ENCODE measurements at regions not wholly inside any gene's neighbourhood (a gene's known extent, or its start where the extent isn't known, plus 50 kb on each side); places are given as distances from the start of the nearest gene placed in this dataset.

DNA sequence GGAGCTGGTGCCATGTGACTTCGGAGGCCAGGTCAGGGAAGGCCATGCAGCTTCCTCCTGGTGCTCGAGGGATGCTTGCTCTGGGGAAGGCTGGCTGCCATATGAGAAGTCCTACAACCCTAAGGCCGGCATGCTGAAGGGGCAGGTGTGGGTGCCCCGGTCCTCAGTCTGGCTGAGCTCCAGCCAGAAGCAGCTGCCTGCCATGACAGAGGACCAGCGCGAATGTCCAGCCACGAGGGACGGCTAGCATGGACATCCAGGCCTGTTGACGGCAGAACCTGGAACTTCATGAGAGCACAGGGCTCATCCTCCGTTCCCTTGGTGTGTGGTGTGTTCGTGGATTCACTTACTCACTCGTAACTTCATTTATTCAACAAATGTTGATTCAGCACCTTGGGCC lies 140.6 kb downstream of the IRF8 start:
- no peak for DNase-seq (ENCODE audit: low read depth, low spot score)
- POLR2A ChIA-PET: no interaction called here

More for the DNA sequence above, 140.6 kb downstream of the IRF8 start:
- no peaks in the 10 kb centered on the region for H3K36me3 ChIP-seq (ENCODE audit: control insufficient read depth in 2 of 2, extremely low read depth in 1 of 2, insufficient read depth in 2 of 2, low read length in 2 of 2)
- H2AFZ ChIP-seq (ENCODE audit: low read depth, low read length): no peak overlapping the region
- H3K27me3 ChIP-seq (ENCODE audit: control insufficient read depth in 2 of 2, insufficient read depth in 2 of 2, low read length in 2 of 2): peaks cover 3 to 4% of the 10 kb centered on the region in 2 experiments
- H3K4me1 ChIP-seq (ENCODE audit: control insufficient read depth, extremely low read depth, insufficient read depth, low read length): no peaks in the 10 kb centered on the region
- H4K20me1 ChIP-seq (replicated peaks; ENCODE audit: control insufficient read depth, extremely low read depth, insufficient read depth, low read length): no peaks in the 10 kb centered on the region
- TF ChIP-seq, protein P1, sequence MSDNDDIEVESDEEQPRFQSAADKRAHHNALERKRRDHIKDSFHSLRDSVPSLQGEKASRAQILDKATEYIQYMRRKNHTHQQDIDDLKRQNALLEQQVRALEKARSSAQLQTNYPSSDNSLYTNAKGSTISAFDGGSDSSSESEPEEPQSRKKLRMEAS (IDR thresholded peaks at IDR 0.05; ENCODE audit: insufficient read depth, insufficient read length): no peak
- TF ChIP-seq FOS (IDR thresholded peaks at IDR 0.05; ENCODE audit: borderline replicate concordance, insufficient read depth, low read length) (no peak), EZH2 (IDR thresholded peaks at IDR 0.05; ENCODE audit: borderline replicate concordance, low read depth, low read length, severe bottlenecking) (no peak), MYC (IDR thresholded peaks at IDR 0.05; ENCODE audit: low read depth, low read length) (no peak), POLR2A (IDR thresholded peaks at IDR 0.05; ENCODE audit: low read depth, low read length) (no peak), JUN (IDR thresholded peaks at IDR 0.05; ENCODE audit: borderline replicate concordance, insufficient read depth, insufficient read length, low read depth) (no peak), GATA2 (IDR thresholded peaks at IDR 0.05; ENCODE audit: insufficient read depth, insufficient read length, low read depth, low read length) (no peak), POLR2AphosphoS5 (IDR thresholded peaks at IDR 0.05; ENCODE audit: insufficient read depth, low read depth, low read length) (no peak)
- TF ChIP-seq, protein P2, sequence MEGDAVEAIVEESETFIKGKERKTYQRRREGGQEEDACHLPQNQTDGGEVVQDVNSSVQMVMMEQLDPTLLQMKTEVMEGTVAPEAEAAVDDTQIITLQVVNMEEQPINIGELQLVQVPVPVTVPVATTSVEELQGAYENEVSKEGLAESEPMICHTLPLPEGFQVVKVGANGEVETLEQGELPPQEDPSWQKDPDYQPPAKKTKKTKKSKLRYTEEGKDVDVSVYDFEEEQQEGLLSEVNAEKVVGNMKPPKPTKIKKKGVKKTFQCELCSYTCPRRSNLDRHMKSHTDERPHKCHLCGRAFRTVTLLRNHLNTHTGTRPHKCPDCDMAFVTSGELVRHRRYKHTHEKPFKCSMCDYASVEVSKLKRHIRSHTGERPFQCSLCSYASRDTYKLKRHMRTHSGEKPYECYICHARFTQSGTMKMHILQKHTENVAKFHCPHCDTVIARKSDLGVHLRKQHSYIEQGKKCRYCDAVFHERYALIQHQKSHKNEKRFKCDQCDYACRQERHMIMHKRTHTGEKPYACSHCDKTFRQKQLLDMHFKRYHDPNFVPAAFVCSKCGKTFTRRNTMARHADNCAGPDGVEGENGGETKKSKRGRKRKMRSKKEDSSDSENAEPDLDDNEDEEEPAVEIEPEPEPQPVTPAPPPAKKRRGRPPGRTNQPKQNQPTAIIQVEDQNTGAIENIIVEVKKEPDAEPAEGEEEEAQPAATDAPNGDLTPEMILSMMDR (IDR thresholded peaks at IDR 0.05; ENCODE audit: extremely low read depth in 1 of 2, insufficient read depth in 1 of 2, low read depth in 1 of 2, low read length in 2 of 2): no peak
- CTCF ChIA-PET: no interaction called here
- H3K9ac ChIP-seq (replicated peaks; ENCODE audit: extremely low read depth, insufficient read depth, low read length): no peak overlapping the region
- no peak overlapping the region for H3K4me3 ChIP-seq (replicated peaks in 1 of 3; ENCODE audit: insufficient read depth in 1 of 3, low read depth in 1 of 3, low read length in 3 of 3)
- intact Hi-C loops (cut with micrococcal nuclease): no loop called here
- no peaks in the 10 kb centered on the region for H3K9me3 ChIP-seq (replicated peaks; ENCODE audit: control insufficient read depth, insufficient read depth, low read length)
- H3K27ac ChIP-seq (ENCODE audit: insufficient read depth, low read depth, low read length): no peak overlapping the region
- no TSS peak for BruUV-seq (replicated peaks)
- FAIRE-seq: no peak
- dilution Hi-C loops (cut with MboI; ENCODE audit: extremely low pct_ligation_motif_present, low sequenced_read_pairs): no loop called here
- H3K79me2 ChIP-seq (ENCODE audit: control insufficient read depth, insufficient read depth, low read length): no peaks in the 10 kb centered on the region
- H3K9me1 ChIP-seq (replicated peaks; ENCODE audit: control insufficient read depth, extremely low read depth, insufficient read depth, low read length): no peaks in the 10 kb centered on the region
- no peak overlapping the region for H3K4me2 ChIP-seq (ENCODE audit: insufficient read depth, low read length)

Measured in endothelial cell of umbilical vein (primary cell).